Activated naive CD8-positive, alpha-beta T cell treated with anti-CD3 and anti-CD28 coated beads, Interleukin-2, amount 50 U/mL, for 24 hours (primary cell): ENCODE measurements at regions not wholly inside any gene's neighbourhood (a gene's known extent, or its start where the extent isn't known, plus 50 kb on each side); places are given as distances from the start of the nearest gene placed in this dataset.

ENCODE experiments used
- ATAC-seq: fragments of 150-1000 bp; cut with Tn5 transposase; one replicate; pipeline ENCODE4 v1.10.0; 2021
- DNase-seq: peaks from one replicate; pipeline ENCODE4 v3.0.0; 2021
- H3K27ac Mint-ChIP-seq: one replicate; pipeline ENCODE4 v1.8.0; 2021; ENCODE audit warnings: mild to moderate bottlenecking, mixed read lengths
- H3K27me3 Mint-ChIP-seq: one replicate; pipeline ENCODE4 v1.8.0; 2021; ENCODE audit warnings: mixed read lengths
- H3K36me3 Mint-ChIP-seq: one replicate; pipeline ENCODE4 v1.8.0; 2021; ENCODE audit warnings: low read depth, mixed read lengths
- H3K4me1 Mint-ChIP-seq: one replicate; pipeline ENCODE4 v1.8.0; 2021; ENCODE audit warnings: mixed read lengths
- H3K4me3 Mint-ChIP-seq: one replicate; pipeline ENCODE4 v1.8.0; 2021; ENCODE audit warnings: mild to moderate bottlenecking, moderate library complexity, mixed read lengths
- H3K9me3 Mint-ChIP-seq: one replicate; pipeline ENCODE4 v1.8.0; 2021; ENCODE audit warnings: mixed read lengths

DNA sequence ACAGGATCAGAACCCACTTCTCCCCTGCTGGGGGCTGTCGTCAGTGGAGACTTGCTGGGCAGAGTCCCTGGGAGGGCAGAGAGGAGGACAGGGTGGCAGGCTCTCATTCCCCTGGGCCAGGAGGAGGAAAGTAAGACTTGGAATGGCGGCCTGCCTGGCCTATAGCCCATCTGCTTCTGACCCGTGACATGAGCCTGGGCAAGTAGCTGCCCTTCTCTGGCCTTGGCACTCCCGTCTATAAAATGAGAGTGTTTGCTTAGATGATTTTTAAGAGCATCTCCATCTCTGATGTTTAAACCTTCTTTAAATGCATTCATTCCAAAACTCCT is 173.0 kb downstream of the DDX1 start:
- ATAC-seq: no peak
- no peak overlapping the region for H3K27ac Mint-ChIP-seq

DNA sequence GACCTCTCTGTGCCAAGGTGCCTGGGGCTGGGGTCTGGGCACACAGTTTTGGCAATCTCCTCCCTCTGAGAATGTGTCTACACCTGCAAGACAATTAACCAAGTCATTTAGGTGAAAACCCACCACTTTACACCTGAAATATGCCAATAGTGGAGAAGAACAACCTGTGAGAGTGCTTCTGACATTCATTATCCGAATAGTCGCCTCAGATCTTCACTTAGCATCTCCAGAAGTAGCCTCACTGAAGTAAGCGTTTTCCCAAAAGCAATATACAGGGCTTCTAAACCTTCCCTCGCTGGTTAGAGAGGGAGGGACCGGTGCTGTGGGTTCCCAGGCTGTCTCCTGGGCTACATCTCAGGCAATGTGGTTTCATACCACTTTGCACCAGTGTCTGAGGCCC is 173.5 kb downstream of the DDX1 start:
- DNase-seq: no peak
- H3K4me3 Mint-ChIP-seq: no peak overlapping the region
- no peak overlapping the region for H3K27ac Mint-ChIP-seq
- no peaks in the 10 kb centered on the region for H3K4me1 Mint-ChIP-seq
- H3K9me3 Mint-ChIP-seq: no peaks in the 10 kb centered on the region
- no peaks in the 10 kb centered on the region for H3K36me3 Mint-ChIP-seq
- no peak for ATAC-seq
- H3K27me3 Mint-ChIP-seq: peaks cover 3% of the 10 kb centered on the region

More for the DNA sequence above, 173.0 kb downstream of the DDX1 start:
- Mint-ChIP-seq H3K36me3 (no peaks in the 10 kb centered on the region), H3K4me1 (no peaks in the 10 kb centered on the region), H3K9me3 (no peaks in the 10 kb centered on the region), H3K4me3 (no peak overlapping the region), H3K27me3 (peaks cover 3% of the 10 kb centered on the region)
- DNase-seq: no peak

GRCh38 chr2:15765686-15766302 is 174.1 kb downstream of the DDX1 start:
- H3K36me3 Mint-ChIP-seq: no peaks in the 10 kb centered on the region
- no peaks in the 10 kb centered on the region for H3K9me3 Mint-ChIP-seq
- DNase-seq (no peak), ATAC-seq (no peak)
- H3K4me1 Mint-ChIP-seq: no peaks in the 10 kb centered on the region
- no peak overlapping the region for H3K4me3 Mint-ChIP-seq
- no peak overlapping the region for H3K27ac Mint-ChIP-seq
- peaks cover 3% of the 10 kb centered on the region for H3K27me3 Mint-ChIP-seq

DNA sequence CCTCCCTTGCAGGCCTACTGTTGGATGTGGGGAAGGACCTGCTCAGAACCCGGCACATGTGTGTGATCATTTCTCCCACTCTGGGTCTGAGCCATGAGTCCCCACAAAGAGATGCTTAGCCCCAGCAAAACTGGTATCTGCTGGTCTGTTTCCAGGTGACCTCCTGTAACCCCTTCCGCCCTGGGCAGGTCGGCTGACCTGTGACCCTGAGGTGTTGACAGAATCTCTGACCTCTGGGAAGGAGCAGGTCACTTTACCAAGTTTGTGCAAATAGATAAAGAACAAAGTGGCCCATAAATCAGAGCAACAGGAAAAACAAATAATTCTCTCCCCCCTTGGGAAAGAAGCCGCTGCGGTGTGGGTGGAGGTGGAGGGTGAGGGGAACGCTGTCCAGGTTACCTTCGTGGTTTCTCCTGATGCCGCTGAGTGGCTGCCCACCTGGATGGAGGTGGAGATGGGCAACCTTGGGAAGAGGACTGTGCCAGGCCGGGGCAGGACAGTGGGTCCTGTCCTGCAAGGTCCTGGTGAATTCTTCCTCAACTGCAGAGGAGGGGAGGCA is 174.0 kb upstream of the MYCN start:
- H3K4me1 Mint-ChIP-seq: no peaks in the 10 kb centered on the region
- no peak overlapping the region for H3K4me3 Mint-ChIP-seq
- H3K27me3 Mint-ChIP-seq: peaks cover 3% of the 10 kb centered on the region
- no peaks in the 10 kb centered on the region for H3K9me3 Mint-ChIP-seq
- no peak for ATAC-seq
- no peak overlapping the region for H3K27ac Mint-ChIP-seq
- no peak for DNase-seq
- H3K36me3 Mint-ChIP-seq: no peaks in the 10 kb centered on the region

GRCh38 chr2:15766911-15767597 is 173.3 kb upstream of the MYCN start:
- no peaks in the 10 kb centered on the region for H3K9me3 Mint-ChIP-seq
- peaks cover 3% of the 10 kb centered on the region for H3K27me3 Mint-ChIP-seq
- H3K27ac Mint-ChIP-seq: no peak overlapping the region
- H3K36me3 Mint-ChIP-seq: no peaks in the 10 kb centered on the region
- ATAC-seq: no peak
- no peak for DNase-seq
- H3K4me1 Mint-ChIP-seq: no peaks in the 10 kb centered on the region
- no peak overlapping the region for H3K4me3 Mint-ChIP-seq

- no peaks in the 10 kb centered on the region for H3K4me1 Mint-ChIP-seq
Observed at GRCh38 chr2:15767679-15768078, 172.7 kb upstream of the MYCN start.

GRCh38 chr2:15768142-15768541 is 172.2 kb upstream of the MYCN start:
- no peak overlapping the region for H3K27ac Mint-ChIP-seq
- no peaks in the 10 kb centered on the region for H3K9me3 Mint-ChIP-seq
- ATAC-seq (no peak), DNase-seq (no peak)
- H3K4me3 Mint-ChIP-seq: no peak overlapping the region
- H3K27me3 Mint-ChIP-seq: peaks cover 3% of the 10 kb centered on the region
- H3K4me1 Mint-ChIP-seq: no peaks in the 10 kb centered on the region
- no peaks in the 10 kb centered on the region for H3K36me3 Mint-ChIP-seq

More at GRCh38 chr2:15767679-15768078, 172.7 kb upstream of the MYCN start:
- Mint-ChIP-seq H3K27ac (no peak overlapping the region), H3K36me3 (no peaks in the 10 kb centered on the region), H3K9me3 (no peaks in the 10 kb centered on the region), H3K4me3 (no peak overlapping the region), H3K27me3 (peaks cover 3% of the 10 kb centered on the region)
- DNase-seq (no peak), ATAC-seq (no peak)

- no peaks in the 10 kb centered on the region for H3K36me3 Mint-ChIP-seq
- no peak overlapping the region for H3K27ac Mint-ChIP-seq
Observed at GRCh38 chr2:15768615-15769014, 171.7 kb upstream of the MYCN start.

GRCh38 chr2:15769235-15769634 is 171.1 kb upstream of the MYCN start:
- Mint-ChIP-seq H3K27ac (no peak overlapping the region), H3K27me3 (peaks cover 3% of the 10 kb centered on the region), H3K36me3 (no peaks in the 10 kb centered on the region), H3K4me3 (no peak overlapping the region), H3K9me3 (no peaks in the 10 kb centered on the region), H3K4me1 (no peaks in the 10 kb centered on the region)
- ATAC-seq (no peak), DNase-seq (no peak)

More at GRCh38 chr2:15768615-15769014, 171.7 kb upstream of the MYCN start:
- no peak for ATAC-seq
- Mint-ChIP-seq H3K4me3 (no peak overlapping the region), H3K27me3 (peaks cover 3% of the 10 kb centered on the region), H3K9me3 (no peaks in the 10 kb centered on the region), H3K4me1 (no peaks in the 10 kb centered on the region)
- no peak for DNase-seq

- Mint-ChIP-seq H3K36me3 (no peaks in the 10 kb centered on the region), H3K9me3 (no peaks in the 10 kb centered on the region), H3K27me3 (peaks cover 3% of the 10 kb centered on the region), H3K27ac (no peak overlapping the region), H3K4me3 (no peak overlapping the region), H3K4me1 (no peaks in the 10 kb centered on the region)
- DNase-seq (no peak), ATAC-seq (no peak)
Observed at GRCh38 chr2:15769676-15770547, 170.4 kb upstream of the MYCN start.

DNA sequence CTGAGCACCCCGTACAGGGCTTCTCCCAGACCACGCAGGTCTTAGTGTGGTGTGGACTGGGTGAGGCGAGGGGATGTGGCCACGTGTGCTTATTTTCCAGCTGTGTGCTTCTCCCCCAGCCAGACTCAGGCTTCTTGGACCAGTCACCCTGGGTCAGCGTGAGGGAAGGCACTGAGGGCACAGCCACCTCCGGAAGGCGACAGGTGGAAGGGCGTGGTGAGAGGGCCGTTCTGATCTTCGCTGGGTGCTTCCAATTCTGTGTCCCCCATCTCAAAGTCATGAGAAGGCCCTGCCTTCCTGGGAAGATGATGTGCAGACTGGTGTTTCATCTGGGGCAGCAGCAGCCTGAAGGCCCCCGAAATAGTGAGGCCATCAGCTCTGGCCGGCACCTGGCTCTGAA is 169.7 kb upstream of the MYCN start:
- Mint-ChIP-seq H3K27me3 (peaks cover 2% of the 10 kb centered on the region), H3K9me3 (no peaks in the 10 kb centered on the region), H3K27ac (no peak overlapping the region), H3K4me3 (no peak overlapping the region), H3K36me3 (no peaks in the 10 kb centered on the region), H3K4me1 (no peaks in the 10 kb centered on the region)
- no peak for DNase-seq
- ATAC-seq: no peak

GRCh38 chr2:15771124-15771523 is 169.2 kb upstream of the MYCN start:
- Mint-ChIP-seq H3K4me1 (no peaks in the 10 kb centered on the region), H3K27ac (no peak overlapping the region), H3K27me3 (peaks cover 2% of the 10 kb centered on the region), H3K9me3 (no peaks in the 10 kb centered on the region), H3K4me3 (no peak overlapping the region), H3K36me3 (no peaks in the 10 kb centered on the region)
- ATAC-seq (no peak), DNase-seq (no peak)

DNA sequence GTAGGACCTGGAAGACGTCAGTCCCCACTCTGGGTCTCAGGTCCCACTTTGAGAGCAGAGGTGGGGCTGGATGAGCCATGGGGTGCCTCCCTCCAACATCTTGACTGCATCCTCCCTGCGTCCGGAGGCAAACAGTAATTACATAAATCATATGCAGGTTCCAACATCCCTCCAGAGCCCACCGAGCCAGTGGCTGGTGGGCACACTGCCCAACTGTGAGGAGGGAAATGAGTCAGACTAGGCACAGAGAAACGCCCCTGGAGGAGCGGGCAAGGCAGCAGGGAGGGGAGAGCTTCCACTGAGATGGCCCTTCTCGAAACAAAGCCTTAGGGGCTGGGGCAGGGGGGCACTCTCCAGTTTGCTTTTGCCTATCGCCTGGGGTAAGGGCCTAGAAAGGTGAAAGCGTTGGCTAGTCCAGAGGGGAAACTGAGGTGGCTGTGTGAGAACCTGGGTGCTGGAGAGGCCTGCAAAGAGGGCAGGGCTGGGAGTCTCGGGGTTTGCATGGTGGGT is 168.2 kb upstream of the MYCN start:
- H3K9me3 Mint-ChIP-seq: no peaks in the 10 kb centered on the region
- no peak overlapping the region for H3K27ac Mint-ChIP-seq
- no peaks in the 10 kb centered on the region for H3K4me1 Mint-ChIP-seq
- no peak overlapping the region for H3K4me3 Mint-ChIP-seq
- H3K27me3 Mint-ChIP-seq: peaks cover 2% of the 10 kb centered on the region
- H3K36me3 Mint-ChIP-seq: no peaks in the 10 kb centered on the region
- ATAC-seq: no peak
- DNase-seq: no peak

DNA sequence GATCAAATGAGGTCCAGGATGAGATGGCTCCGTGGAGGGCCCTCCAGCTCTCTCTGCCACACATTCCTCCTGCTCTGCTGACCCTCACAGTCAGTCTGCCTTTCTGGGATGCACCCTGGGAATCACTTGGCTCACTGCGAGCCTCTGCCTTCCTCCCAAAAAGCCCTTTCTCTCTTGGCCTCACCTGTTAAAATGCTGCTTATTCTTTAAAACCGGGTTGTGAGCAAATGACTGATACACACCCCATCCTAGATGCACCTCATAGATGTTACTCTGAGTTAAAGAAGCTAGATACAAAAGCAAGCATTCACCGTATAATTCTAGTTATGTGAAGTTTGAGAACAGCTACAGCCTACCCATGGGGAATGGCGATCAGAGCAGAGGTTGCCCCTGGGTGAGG is 167.7 kb upstream of the MYCN start:
- H3K27me3 Mint-ChIP-seq: peaks cover 2% of the 10 kb centered on the region
- no peaks in the 10 kb centered on the region for H3K36me3 Mint-ChIP-seq
- DNase-seq (no peak), ATAC-seq (no peak)
- no peak overlapping the region for H3K4me3 Mint-ChIP-seq
- no peak overlapping the region for H3K27ac Mint-ChIP-seq
- no peaks in the 10 kb centered on the region for H3K4me1 Mint-ChIP-seq
- H3K9me3 Mint-ChIP-seq: no peaks in the 10 kb centered on the region
